Heart left ventricle (tissue), 16 donors: ENCODE measurements at regions not wholly inside any gene's neighbourhood (a gene's known extent, or its start where the extent isn't known, plus 50 kb on each side); places are given as distances from the start of the nearest gene placed in this dataset.

ENCODE experiments used
- ATAC-seq, 4 donors: fragments of 200-7000 bp; cut with Tn5 transposase; one replicate each; pipeline ENCODE4 v1.9.1; 2020 to 2022; ENCODE audit warnings: moderate library complexity in 4 of 4, mild to moderate bottlenecking in 3 of 4, moderate number of reproducible peaks in 1 of 4
- DNase-seq, 5 donors: peaks; one replicate each; pipeline ENCODE4 v3.0.0-alpha.2; 2020
- H3K27ac ChIP-seq, 12 donors: fragments of 200-600 bp; sonication (generic) in 4 of 12; one replicate each; pipeline versions ENCODE4 v1.5.0 to v1.8.0; 2016 to 2022; ENCODE audit warnings: mild to moderate bottlenecking in 2 of 12
- H3K27me3 ChIP-seq, 9 donors: fragments of 200-600 bp; sonication (generic) in 2 of 9; one replicate each; pipeline versions ENCODE4 v1.5.1 to v1.8.0; 2016 to 2022; ENCODE audit warnings: mild to moderate bottlenecking in 3 of 9
- H3K36me3 ChIP-seq, 9 donors: fragments of 200-600 bp; sonication (generic) in 2 of 9; one replicate each; pipeline versions ENCODE4 v1.5.0 to v1.8.0; 2018 to 2022; ENCODE audit warnings: mild to moderate bottlenecking in 2 of 9
- H3K4me1 ChIP-seq, 12 donors: fragments of 200-600 bp; sonication (generic) in 4 of 12; one replicate each; pipeline versions ENCODE4 v1.5.0 to v1.8.0; 2016 to 2022; ENCODE audit warnings: mild to moderate bottlenecking in 3 of 12
- H3K4me3 ChIP-seq, 12 donors: fragments of 200-600 bp; sonication (generic) in 4 of 12; one replicate each; pipeline versions ENCODE4 v1.5.0 to v1.8.0; 2017 to 2022; ENCODE audit warnings: mild to moderate bottlenecking in 9 of 12, moderate library complexity in 4 of 12
- H3K9me3 ChIP-seq, 12 donors: fragments of 200-600 bp; sonication (generic) in 4 of 12; one replicate each; pipeline versions ENCODE4 v1.5.0 to v1.8.0; 2016 to 2022; ENCODE audit warnings: mild to moderate bottlenecking in 1 of 12
- CTCF ChIP-seq, 12 donors: fragments of 200-600 bp; sonication (generic) in 4 of 12; IDR thresholded peaks; one replicate each; pipeline versions ENCODE4 v1.5.0 to v1.8.0; 2018 to 2022; ENCODE audit warnings: antibody characterized with exemption in 12 of 12, mild to moderate bottlenecking in 5 of 12
- POLR2A ChIP-seq, 2 donors: fragments of 450-650 bp; IDR thresholded peaks; one replicate each; pipeline ENCODE4 v1.6.1; 2017; ENCODE audit warnings: antibody characterized with exemption in 2 of 2, mild to moderate bottlenecking in 2 of 2, moderate library complexity in 2 of 2
- WGBS, 4 donors: extraction: QIAGEN DNeasy Blood & Tissue Kit in 2 of 4; methylation state at CpG; one replicate each; pipeline versions ENCODE4 v1.1.5 to v1.1.7; 2013 to 2018; 5-methylcytosine and 5-hydroxymethylcytosine counted together
- intact Hi-C, 10 donors: fragments of 100-400 bp; cut with DNase I; formaldehyde crosslinking; loops; one replicate each; pipeline versions ENCODE4 v1.11.1 to v1.14.2; 2022
- donor health status: ischemic (EF 13 %, LVEDD 7.1; RV severe dilation, severe dysfunction).
- donor health status: healthy with polysubstance abuse.
- donor health status: DM: no; HTN: yes; CAD: no.
- donor health status: DM: no; HTN: no; CAD: no.
- donor health status: ischemic (EF 25% LVEDD 6.9; RV normal size, moderate dysfunction).
- donor health status: ischemic (EF 25% LVEDD 5.7; RV mildly dilated, moderate dysfunction).
- donor health status: healthy.
- donor health status: DM: yes; HTN: yes; CAD: no.
- donor health status: ischemic (EF 35%, LVEDD 5.7; RV mildly dilated, moderate dysfunction).
- donor health status: nonischemic (EF 11% LVEDD 7.7; RV severe dilation, severe dysfunction).
- donor health status: DM: yes; HTN: yes; CAD: no.
- donor health status: PGD.
- donor health status: ischemic (EF 29% LVEDD 5.4; RV normal size, mild dysfunction).
- donor health status: nonischemic (EF 23%, LVEDD 6.1; RV moderate dilation, normal function).

- WGBS, 4 donors, result 61 to 72% (median 65%) methylated on average over 7 of the region's 7 CpGs
- no peak for TF ChIP-seq POLR2A (IDR thresholded peaks at IDR 0.05)
- DNase-seq (no peak), ATAC-seq (no peak)
- Histone ChIP-seq H3K4me1 (no peaks in the 10 kb centered on the region), H3K36me3 (no peaks in the 10 kb centered on the region), H3K27ac (no peak overlapping the region), H3K27me3 (no peaks in the 10 kb centered on the region), H3K4me3 (no peak overlapping the region), H3K9me3 (no peaks in the 10 kb centered on the region)
- intact Hi-C loops, result loop anchor here in 1 of 10 donors (10.0 kb wide), 1 partner anchor 58 kb away; no protein-coding TSS in a partner anchor
Measured at GRCh38 chr7:153023194-153023592, 263.6 kb downstream of the ACTR3B start.

GRCh38 chr7:153027210-153027609 is 267.7 kb downstream of the ACTR3B start:
- Histone ChIP-seq H3K27me3 (no peaks in the 10 kb centered on the region), H3K4me3 (no peak overlapping the region), H3K36me3 (no peaks in the 10 kb centered on the region), H3K9me3 (no peaks in the 10 kb centered on the region), H3K4me1 (no peaks in the 10 kb centered on the region), H3K27ac (no peak overlapping the region)
- DNase-seq (no peak), ATAC-seq (no peak)
- TF ChIP-seq POLR2A (IDR thresholded peaks at IDR 0.05) (no peak), CTCF (IDR thresholded peaks at IDR 0.05) (no peak)
- intact Hi-C loops, result loop anchor here in 1 of 10 donors (10.0 kb wide), 1 partner anchor 62 kb away; no protein-coding TSS in a partner anchor
- WGBS, 4 donors, result 80 to 87% (median 84%) methylated on average over 11 of the region's 11 CpGs

- ATAC-seq (no peak), DNase-seq (no peak)
- no peaks in the 10 kb centered on the region for H3K27me3 ChIP-seq
- H3K4me3 ChIP-seq, result no peak overlapping the region
- no peak overlapping the region for H3K27ac ChIP-seq
- intact Hi-C loops, result loop anchor here in 1 of 10 donors (10.0 kb wide), 1 partner anchor 63 kb away; no protein-coding TSS in a partner anchor
- H3K36me3 ChIP-seq, result no peaks in the 10 kb centered on the region
- H3K9me3 ChIP-seq, result no peaks in the 10 kb centered on the region
- no peaks in the 10 kb centered on the region for H3K4me1 ChIP-seq
- no peak for TF ChIP-seq POLR2A (IDR thresholded peaks at IDR 0.05)
- TF ChIP-seq CTCF (IDR thresholded peaks at IDR 0.05), result no peak
- 85 to 91% (median 88%) methylated on average over 13 of the region's 13 CpGs for WGBS, 4 donors
Measured at GRCh38 chr7:153027904-153028303, 268.4 kb downstream of the ACTR3B start.

- DNase-seq (no peak), ATAC-seq (no peak)
- H3K4me3 ChIP-seq, result no peak overlapping the region
- no peaks in the 10 kb centered on the region for H3K9me3 ChIP-seq
- H3K27ac ChIP-seq, result no peak overlapping the region
- WGBS, 4 donors, result 42 to 61% (median 52%) methylated on average over 5 of the region's 5 CpGs
- H3K4me1 ChIP-seq, result no peaks in the 10 kb centered on the region
- H3K27me3 ChIP-seq, result no peaks in the 10 kb centered on the region
- TF ChIP-seq CTCF (IDR thresholded peaks at IDR 0.05), result no peak
- TF ChIP-seq POLR2A (IDR thresholded peaks at IDR 0.05), result no peak
- intact Hi-C loops, result no loop called here
- no peaks in the 10 kb centered on the region for H3K36me3 ChIP-seq
Measured at GRCh38 chr7:153030976-153031375, 271.4 kb downstream of the ACTR3B start.

- TF ChIP-seq POLR2A (IDR thresholded peaks at IDR 0.05), result no peak
- TF ChIP-seq CTCF (IDR thresholded peaks at IDR 0.05), result no peak
- 76 to 81% (median 79%) methylated on average over 8 of the region's 8 CpGs for WGBS, 4 donors
- intact Hi-C loops, result no loop called here
- DNase-seq (no peak), ATAC-seq (no peak)
- no peaks in the 10 kb centered on the region for H3K4me1 ChIP-seq
- no peak overlapping the region for H3K4me3 ChIP-seq
- H3K27ac ChIP-seq, result no peak overlapping the region
- no peaks in the 10 kb centered on the region for H3K9me3 ChIP-seq
- no peaks in the 10 kb centered on the region for H3K27me3 ChIP-seq
- no peaks in the 10 kb centered on the region for H3K36me3 ChIP-seq
Measured at GRCh38 chr7:153034791-153035190, 275.2 kb downstream of the ACTR3B start.
